ENCODE measurements at regions not wholly inside any gene's neighbourhood (a gene's known extent, or its start where the extent isn't known, plus 50 kb on each side); places are given as distances from the start of the nearest gene placed in this dataset.

- H2AFZ ChIP-seq (ENCODE audit: low read depth, low read length), result no peak overlapping the region
- H3K9ac ChIP-seq (ENCODE audit: insufficient read depth in 1 of 2, low read depth in 2 of 2, low read length in 2 of 2), result no peak overlapping the region
- TF ChIP-seq ZNF592 (IDR thresholded peaks at IDR 0.05) (no peak), CBX3 (IDR thresholded peaks at IDR 0.05; ENCODE audit: borderline replicate concordance in 1 of 2, low read length in 2 of 2) (no peak), CTBP1 (IDR thresholded peaks at IDR 0.05; ENCODE audit: borderline replicate concordance) (no peak), DDX20 (tag; IDR thresholded peaks at IDR 0.05; ENCODE audit: low read depth) (no peak), THAP12 (CRISPR knock-in tag; IDR thresholded peaks at IDR 0.05) (no peak), RHOXF2B (CRISPR knock-in tag; conservative IDR thresholded peaks at IDR 0.05) (no peak), MTA2 (IDR thresholded peaks at IDR 0.05; ENCODE audit: low read depth) (no peak)
- H4K20me1 ChIP-seq (replicated peaks; ENCODE audit: control insufficient read depth, insufficient read depth, low read length), result no peaks in the 10 kb centered on the region
- no peak for ATAC-seq
- ChIA-PET POLR2A (interaction anchor here (1.0 to 1.7 kb wide), 3 partner anchors 11 to 13 kb away, joined by 3 to 4 read pairs (median 4); no protein-coding TSS in a partner anchor), CTCF (ENCODE audit: low intra/inter-chr PET ratio) (no interaction called here)
- WGBS (ENCODE audit: insufficient coverage, low coverage, missing lambda C conversion rate), result 19% methylated on average over 2 of the region's 2 CpGs
- in situ Hi-C loops (cut with MboI) (no loop called here), intact Hi-C loops (cut with micrococcal nuclease) (no loop called here)
- no peaks in the 10 kb centered on the region; a peak in 1 of 5 replicates for H3K4me1 ChIP-seq (replicated peaks in 1 of 2; ENCODE audit: control insufficient read depth in 2 of 2, insufficient read depth in 2 of 2, low read length in 2 of 2)
- H3K9me3 ChIP-seq (replicated peaks; ENCODE audit: control insufficient read depth, insufficient read depth, low read depth, low read length), result no peaks in the 10 kb centered on the region
- no TSS peak for BruUV-seq (replicated peaks)
- DNase-seq (ENCODE audit: extremely low read depth in 1 of 4, low spot score in 3 of 4), result no peak
- H3K27me3 ChIP-seq (ENCODE audit: control insufficient read depth in 2 of 2, insufficient read depth in 2 of 2, low read length in 2 of 2), result 0 out of 5 replicates have a peak, but pooled peaks cover 3 to 4% of the 10 kb centered on the region in 2 experiments
- no peak overlapping the region for H3K4me2 ChIP-seq (ENCODE audit: insufficient read depth, low read length)
- H3K9me1 ChIP-seq (ENCODE audit: control insufficient read depth, insufficient read depth, low read length), result no peaks in the 10 kb centered on the region
- FAIRE-seq, result no peak
- no peak overlapping the region for H3K27ac ChIP-seq (ENCODE audit: extremely low read depth, low read depth, low read length)
- H3K79me2 ChIP-seq (ENCODE audit: control insufficient read depth, insufficient read depth, low read length), result no peaks in the 10 kb centered on the region
- no peak overlapping the region for H3K4me3 ChIP-seq
- no peaks in the 10 kb centered on the region for H3K36me3 ChIP-seq (ENCODE audit: control insufficient read depth, insufficient read depth, low read length)
Measured at GRCh38 chr6:134407791-134408190, 89.9 kb upstream of the SGK1 start.
